HTR-8/SVneo (cell line): ENCODE measurements at regions not wholly inside any gene's neighbourhood (a gene's known extent, or its start where the extent isn't known, plus 50 kb on each side); places are given as distances from the start of the nearest gene placed in this dataset.

Source experiments
- DNase-seq: peaks from one replicate; pipeline ENCODE4 v3.0.0; 2011; ENCODE audit warnings: low spot score, mixed read lengths; ENCODE audit not compliant: insufficient read length
- FAIRE-seq: peaks from 2 replicates; lab custom pipeline; 2011; peaks lifted over from hg19 to GRCh38; lab: Jason Lieb, UNC

DNA sequence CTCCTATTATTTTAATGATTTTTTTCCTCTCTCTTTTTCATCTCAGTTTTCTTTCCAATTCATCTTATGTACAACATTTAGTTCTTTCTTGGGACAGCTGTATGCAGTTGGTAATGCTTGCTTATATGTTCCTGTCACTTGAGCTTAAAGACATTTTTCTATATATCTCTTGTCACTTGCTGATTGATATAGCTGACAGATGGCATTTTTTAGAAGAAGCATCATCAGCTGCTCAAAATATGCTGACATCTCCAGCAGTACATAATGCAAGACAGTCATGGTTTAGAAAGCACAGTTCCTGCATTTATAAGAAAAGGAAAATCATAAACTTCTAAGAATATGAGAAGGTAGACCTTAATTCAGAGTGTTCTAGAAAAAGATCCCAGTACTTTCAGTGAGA is 56.5 kb downstream of the DCAF8L1 start:
- FAIRE-seq (no peak), DNase-seq (no peak)

DNA sequence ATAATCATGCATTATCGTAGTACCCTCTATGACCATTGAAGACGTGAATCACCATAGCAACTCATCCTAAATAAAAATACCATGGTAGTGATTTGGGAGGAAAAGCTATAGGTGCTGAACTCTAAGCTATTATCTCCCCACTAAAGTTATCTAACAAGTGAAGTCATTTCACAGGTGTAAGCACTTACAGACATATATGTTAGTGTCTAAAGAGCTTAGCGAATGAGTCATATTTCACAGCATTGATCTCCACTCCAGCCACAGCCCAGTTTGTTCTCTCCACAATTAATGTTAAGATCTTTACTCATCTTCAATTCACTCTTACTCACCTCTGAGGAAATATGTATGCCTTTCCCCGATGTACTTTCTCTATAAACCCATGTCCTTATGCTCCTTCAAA is 57.0 kb downstream of the DCAF8L1 start:
- DNase-seq = no peak
- FAIRE-seq = no peak

DNA sequence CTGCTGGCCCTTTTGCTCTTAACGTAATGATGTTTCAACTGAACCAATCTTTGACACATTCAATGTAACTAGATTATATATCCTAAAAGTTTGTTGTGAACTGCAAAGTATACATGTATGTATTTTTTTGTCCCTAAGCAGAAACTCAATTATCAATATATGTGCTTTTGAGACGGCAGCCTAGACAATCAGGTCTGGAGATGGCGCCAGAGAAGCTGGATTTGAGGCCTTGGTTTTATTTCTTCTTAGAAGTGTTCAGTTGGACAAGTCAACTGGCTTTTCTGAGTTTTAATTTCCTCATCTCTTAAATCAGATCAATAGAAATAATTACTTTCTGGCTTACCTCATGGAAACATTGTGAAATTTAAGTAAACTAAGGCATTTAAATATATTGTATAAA is 62.5 kb downstream of the DCAF8L1 start:
- FAIRE-seq = no peak
- no peak for DNase-seq

DNA sequence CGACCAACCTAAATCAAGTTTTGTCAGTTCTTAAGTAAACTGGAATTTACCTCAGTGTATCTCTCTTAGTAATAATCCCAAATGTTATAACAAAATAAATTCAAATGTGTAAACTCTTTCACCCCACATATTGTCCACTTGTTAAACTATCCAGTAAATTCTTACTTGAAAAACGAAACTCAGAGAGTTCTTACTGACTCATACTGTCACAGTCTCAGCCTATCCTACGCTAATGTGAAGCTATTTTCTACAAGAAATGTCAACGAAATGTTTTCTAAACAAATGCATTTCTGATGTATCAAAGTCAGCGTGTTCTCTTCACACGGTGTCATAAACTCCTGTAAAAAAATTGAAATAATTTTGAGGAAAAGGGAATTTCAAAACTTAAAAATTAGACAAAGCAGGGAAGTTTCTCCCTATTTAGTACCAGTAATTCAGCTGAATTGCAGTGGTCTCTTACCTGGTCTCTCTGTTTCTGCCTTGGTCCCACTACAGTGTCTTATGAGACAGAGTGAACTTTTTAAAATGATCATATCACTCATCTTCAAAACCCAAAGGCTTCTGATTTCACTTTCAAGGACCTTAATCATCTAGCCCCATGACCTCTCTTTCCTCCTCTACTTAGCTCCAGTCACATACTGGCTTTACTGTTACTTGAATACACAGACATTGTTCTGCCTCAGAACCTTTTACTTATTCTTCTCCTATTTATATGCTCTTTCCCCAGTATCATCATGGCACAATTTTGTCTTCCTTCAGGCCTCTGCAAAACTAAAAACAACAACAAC is 63.3 kb downstream of the DCAF8L1 start:
- DNase-seq (no peak), FAIRE-seq (no peak)

DNA sequence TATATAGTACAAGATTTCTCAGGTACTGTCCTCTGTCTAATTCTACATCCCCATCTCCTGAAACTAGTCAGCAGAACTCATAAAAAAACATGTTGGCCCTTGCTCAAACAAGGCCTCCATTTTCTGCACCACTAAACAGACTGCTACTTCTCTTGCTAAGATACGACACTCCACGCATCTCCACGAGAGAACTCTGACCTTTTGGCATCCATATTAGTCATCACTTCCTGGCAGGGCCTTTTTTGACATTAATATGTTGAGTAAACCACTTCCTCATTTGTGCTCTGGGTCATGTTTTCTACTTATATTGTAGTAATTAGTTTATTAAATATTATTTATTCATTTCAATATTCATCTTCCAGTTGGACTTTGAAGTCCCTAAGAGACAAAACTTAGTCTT is 65.6 kb downstream of the DCAF8L1 start:
- no peak for DNase-seq
- FAIRE-seq = no peak

DNA sequence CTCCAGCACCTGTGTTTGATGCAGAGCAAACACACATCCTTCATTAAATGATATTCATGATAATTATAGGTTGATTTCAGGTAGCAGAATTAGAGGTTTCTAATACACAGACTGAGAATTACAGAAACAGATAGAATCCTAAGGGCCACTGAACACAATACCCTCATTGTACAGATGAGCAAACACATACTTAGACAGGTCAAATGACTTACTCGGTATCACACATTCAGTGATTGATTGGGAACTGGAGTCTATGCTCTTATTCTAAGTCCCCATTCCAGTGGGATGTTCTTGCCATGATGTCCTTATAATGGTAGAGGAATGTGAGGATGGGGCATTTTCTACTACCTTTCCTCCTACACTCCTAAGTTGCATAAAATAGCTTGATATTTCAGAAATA is 70.8 kb downstream of the DCAF8L1 start:
- DNase-seq (no peak), FAIRE-seq (peak; percentile 16)

DNA sequence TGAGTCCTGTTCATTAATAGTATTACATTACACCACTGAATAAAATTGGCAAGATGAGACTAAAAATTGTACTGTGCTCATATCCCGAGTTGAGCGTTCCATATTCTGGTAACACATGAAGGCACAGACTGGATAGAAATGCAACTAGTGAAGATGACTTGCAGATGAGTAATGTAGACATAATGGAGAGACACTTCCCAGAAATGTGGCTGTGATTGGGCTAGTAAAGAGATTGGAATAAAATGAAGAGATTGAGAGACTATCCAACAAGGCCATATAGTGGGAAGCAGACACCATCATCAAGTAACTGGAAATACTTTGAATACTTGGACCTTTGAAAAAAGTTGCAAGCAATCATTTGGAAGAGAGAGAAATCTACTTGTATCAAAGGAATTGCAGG is 77.3 kb downstream of the DCAF8L1 start:
- FAIRE-seq = peak; percentile 58
- no peak for DNase-seq

DNA sequence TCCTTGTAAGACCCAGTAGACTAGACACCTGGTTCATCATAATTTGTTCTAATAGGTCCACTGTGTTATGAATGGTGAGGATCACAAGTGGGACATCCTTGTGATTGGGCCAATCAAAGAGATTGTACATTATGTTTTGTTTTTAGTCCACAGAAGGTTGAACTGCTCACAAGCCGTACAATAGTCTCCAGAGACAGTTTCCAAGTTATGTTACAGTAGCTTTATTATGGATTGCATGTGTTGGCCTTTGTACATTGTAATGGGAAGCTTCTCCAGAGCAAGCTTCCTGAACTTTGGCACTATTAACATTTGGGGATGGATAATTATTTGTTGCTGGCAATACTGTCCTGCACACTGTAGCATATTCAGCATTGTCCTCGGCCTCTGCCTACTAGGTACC is 86.1 kb downstream of the MAGEB10 start:
- FAIRE-seq (peak; percentile 76), DNase-seq (no peak)

DNA sequence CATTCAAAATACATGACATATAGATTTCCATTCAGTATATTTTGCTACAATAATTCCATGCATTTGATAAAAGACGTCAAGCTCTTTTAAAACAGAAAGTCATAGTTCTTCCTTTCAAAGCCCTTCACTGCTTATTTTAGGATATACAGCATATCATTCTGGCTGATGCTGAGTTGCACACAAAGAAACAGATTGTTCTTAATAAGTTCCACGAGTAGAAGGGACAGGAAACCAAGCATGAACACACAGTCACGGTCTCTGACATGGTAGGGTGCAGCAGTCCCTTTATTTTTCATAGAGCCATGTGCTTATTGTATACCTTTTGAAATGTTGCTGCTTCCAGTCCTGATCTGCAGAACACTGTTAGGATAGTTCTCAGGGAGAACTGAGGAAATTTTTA is 85.4 kb downstream of the MAGEB10 start:
- DNase-seq (no peak), FAIRE-seq (no peak)

DNA sequence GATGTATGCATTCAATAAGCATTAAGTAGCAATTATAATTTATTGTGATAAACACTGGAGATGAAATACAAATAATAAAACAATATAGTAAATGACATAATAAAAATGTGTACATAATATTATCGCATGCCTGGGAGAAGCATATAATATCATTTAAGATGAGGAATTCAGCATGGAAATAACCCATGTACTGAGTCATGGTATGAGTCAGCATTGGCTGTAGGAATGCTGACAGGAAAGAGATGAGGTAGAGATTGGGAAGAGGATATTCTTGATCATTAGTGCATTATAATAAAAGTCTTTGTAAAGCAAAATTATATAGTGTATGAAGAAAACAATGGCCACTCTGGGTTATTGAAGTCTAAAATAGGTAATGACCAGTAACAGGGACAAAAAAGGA is 82.8 kb downstream of the MAGEB10 start:
- FAIRE-seq (no peak), DNase-seq (peak; percentile 68)

DNA sequence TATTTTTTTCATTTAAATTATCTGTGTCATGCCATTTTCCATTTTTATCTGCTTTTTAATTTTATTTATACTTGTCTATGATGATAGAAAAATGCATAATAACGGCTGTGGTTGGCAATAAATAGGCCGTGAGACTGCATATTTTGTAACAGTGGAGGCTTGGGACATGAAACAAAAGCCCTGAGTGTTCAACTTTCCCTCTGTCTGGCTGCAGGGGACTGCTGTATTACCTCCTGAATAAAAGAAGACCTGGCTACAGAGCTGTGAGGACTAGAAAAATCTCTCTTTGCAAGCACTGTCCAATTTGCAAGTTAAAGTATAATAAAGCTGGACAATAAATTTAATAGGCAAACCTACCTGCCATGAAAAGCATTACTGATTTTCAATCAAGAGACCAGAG is 82.1 kb downstream of the MAGEB10 start:
- FAIRE-seq = no peak
- DNase-seq = no peak

DNA sequence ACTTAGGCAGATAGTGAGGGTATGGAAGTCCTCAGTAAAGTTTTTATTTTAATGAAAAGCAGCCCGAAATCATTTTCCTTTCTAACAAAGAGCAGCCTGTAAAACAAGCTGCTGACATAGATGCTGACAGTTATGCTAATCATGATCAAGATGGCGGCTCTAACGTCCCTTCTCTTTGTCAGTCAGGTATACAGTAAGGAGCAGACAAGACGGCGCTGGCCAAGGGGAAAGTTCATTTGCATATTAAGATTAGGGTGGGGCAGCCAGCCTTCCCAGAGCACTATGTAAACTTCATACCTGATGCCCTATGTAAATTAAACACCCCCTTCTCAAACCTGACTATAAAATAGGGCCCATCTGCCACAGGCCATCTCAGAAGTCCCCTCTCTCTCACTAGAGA is 76.9 kb downstream of the MAGEB10 start:
- DNase-seq = no peak

DNA sequence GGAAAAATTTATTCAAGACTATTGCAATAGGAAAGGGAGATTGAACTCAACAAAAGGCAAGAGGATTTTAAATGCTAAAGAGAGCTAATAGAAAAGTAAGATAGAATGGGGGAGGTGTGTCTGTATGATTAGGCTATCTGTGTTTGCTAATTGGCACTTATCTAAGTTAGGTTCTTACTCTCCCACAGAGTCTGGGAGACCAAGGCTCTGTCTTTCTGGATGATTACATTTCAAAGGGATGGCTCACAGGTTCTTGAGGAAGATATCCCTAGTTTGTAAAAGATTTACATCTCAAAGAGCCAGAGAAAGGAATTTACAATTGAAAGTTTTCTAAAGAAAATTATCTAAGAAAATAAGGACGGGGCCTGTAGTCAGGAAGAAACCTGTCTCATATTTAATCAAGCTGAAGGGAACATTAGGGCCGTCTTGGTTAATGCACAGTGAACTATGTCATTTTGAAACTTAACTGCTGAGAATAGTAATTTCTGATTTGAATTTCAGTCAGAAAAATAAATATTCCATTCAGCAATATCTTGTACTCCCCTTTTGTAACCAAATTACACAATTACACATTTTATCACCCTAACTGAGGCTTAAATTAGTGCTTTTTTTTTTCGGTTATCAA is 75.8 kb downstream of the MAGEB10 start:
- DNase-seq (no peak), FAIRE-seq (no peak)

More for the DNA sequence above, 76.9 kb downstream of the MAGEB10 start:
- no peak for FAIRE-seq

DNA sequence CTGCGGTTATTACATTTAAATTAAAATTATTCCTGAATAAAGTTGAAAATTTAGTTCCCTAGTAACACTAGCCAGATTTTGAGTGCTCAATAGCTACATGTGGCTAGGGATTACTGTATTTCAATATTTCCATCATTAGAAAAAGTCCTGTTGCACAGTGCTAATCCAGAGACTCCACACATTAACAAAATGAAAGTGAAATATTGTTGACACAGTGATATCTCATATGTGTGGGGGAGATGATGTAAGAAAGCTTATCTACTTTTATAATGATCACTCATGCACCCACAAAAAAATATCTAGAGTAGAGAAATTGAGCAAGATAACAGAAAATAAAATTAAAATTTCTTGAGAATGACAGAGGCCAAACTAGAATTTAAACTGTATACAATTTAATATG is 74.9 kb downstream of the MAGEB10 start:
- DNase-seq (no peak), FAIRE-seq (no peak)

DNA sequence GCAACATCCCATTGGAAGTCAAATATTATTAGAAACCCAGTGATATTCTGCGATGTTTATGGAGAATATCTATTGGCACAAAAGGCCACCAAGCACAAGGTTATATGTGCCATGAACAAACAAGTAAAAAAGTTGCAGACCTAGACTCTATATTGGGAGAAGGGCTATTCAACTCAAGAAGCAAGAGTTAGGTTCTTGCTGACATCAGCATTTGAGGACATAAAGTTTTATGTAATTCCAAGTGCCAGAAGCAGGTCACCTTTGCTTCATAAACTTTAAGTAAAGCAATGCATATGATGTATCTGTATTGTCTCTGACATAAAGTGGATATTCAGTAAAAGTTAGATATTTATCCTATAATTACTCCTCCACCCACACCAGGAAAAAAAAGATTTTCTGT is 71.1 kb downstream of the MAGEB10 start:
- DNase-seq = no peak
- FAIRE-seq = no peak
